ENCODE measurements at regions not wholly inside any gene's neighbourhood (a gene's known extent, or its start where the extent isn't known, plus 50 kb on each side); places are given as distances from the start of the nearest gene placed in this dataset.

DNA sequence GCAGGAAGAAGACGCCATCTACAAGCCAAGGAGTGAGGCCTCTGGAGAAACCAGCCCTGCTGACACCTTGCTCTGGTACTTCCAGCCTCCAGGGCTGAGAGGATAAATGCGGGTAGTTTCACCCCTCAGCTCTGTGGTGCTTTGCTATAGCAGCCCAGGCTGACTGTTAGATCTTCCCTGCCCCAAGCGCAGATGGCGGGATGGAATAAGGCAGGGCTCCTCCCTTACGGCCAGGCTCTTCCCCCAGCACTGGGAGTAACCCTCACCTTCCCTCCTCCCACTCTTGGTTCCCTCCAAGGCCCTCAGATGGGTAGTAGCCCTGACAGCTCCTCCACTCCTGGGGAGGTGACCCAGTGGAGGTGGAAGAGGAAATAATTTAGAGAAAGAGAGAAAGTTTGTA is 285.1 kb downstream of the GADD45G start:
- no peak for FAIRE-seq

DNA sequence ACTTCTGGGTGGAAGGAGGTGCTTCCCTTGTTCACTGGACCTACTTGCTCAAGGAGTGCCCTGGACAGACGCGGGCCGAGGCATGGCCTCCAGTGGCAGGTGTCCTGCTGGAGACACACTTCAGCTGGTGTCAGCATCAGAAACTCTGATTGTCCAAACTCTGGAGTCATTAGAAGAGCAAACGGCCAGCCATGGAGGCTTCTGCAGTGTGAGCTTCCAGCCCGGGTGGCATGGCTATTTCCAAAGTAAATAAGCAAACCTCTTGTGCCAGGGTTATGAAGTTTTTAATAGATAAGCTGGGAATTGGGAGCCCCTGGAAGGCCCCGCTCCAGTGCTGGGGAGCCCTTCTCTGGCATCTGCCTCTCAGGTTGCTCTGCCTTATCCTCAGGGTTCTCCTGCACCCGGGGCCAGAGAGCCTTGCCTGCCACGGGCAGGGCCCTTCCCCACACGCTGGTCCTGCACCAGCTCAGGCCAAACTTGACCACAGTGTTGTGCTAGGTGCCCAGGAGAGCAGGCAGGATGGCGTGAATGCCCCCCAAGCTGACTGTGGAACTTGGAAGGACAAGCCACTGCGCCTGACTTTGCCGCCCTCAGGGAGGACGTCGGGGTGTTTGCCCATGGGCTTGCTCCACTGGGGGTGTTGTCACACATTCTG is 285.6 kb downstream of the GADD45G start:
- FAIRE-seq, result no peak

DNA sequence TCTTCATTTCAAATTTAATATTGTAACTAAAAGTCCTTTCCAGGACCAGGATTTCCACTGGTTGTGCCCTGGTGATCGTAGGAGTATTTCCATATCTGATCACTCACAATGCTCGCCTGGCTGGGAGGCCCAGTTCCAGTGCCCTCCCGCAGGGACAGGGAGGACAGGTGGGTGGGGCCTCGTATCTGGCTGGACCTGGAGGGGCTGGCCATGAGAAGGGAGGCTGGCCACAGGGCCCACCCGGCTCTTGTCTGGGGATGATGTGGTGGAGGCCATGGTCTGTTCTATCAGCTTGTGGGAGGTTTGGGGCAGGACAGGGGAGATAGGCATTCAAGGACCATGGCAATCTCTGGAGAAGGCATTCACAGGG is 286.4 kb downstream of the GADD45G start:
- no peak for FAIRE-seq

DNA sequence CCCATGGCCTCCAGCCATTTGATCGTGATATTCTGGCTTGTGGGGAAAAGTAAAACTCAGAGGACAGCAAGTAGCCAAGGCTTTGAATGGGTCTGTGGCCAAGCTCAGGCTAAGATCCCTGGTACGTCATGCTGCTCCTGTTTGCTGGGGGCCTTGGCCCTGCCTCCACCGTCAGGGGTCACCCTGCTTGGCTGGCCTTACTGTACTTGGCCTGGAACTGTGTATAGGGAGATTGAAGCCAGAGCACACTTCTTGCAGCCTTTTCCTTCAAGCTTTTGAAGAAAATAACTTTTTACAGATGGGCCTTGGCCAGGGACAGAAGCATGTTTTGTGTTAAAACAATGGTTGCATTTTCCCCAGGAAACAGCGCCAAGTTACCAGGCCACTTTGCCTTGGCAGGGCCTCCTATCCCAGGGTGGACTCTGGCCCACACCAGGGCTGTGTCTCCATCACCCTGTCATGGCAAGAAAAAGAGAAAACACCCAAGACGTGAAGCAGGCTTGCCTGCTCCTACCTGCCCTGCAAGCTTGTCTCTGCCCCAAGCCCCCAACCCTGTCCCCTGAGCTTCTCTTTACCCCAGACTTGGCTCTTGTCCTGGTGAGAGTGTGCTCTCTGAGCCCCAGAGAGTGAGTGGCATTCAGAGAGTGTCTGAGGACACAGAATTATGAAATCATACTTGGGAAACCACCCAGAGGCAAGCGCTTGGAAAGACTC is 286.9 kb downstream of the GADD45G start:
- no peak for FAIRE-seq

DNA sequence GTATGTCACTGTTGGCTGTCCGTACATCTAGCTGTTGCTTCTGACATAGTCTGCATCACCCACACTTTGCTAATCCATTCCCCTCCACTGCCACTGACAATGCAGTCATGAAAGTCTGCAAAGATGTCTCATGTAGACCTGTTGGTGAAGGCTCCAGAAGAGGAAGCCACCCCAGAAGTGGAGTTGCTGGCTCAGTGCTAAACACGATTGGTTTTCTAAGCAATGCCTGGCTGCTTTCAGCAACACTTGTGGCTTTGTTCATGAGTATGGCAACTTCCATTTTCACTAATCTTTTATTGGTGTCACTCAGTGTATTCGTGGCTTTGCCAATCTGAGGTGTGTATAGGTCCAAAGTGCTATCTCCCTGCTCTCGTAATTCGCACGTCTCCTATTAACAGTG is 288.1 kb downstream of the GADD45G start:
- no peak for FAIRE-seq

DNA sequence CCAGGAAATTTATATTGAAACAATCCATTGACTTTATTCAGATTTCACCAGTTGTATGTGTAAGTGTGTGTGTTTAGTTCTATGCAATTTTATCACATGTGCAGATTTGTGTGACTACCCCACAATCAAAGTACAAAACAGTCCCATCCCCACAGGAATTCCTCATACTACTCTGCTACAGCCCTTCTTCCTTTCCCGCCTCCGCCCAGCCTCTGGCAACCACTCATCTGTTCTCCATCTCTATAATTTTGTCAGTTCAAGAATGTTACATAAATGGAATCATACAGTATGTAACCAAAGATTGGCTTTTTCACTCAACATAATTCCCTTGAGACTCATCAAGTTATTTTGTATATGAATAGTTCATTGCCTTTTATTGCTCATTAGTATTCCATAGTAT is 289.1 kb downstream of the GADD45G start:
- FAIRE-seq, result no peak

DNA sequence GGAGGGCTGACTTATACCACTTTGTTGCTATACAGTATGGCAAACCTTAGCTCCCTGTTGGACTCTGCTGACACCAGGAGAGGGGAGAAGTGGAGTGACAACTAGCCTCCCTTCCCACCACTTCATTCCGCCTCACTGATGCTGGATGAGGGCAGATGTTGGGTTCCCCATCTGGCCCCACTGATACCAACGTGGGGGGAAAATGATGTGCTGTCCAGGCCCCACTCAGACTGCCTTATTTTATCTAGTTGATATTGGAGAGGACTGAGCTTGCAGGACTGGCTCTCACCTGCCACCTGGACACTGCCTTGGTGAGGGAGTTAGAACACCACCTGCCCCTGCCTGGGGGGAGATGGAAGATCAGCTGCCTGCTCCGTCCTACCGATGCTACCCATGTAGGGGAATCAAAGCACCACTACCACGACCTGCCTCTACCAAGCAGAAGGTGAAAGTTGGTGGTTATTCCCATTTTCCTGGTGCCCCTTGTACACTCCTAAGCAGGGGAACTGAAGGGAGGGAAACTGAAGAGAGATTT is 292.1 kb downstream of the GADD45G start:
- no peak for FAIRE-seq

DNA sequence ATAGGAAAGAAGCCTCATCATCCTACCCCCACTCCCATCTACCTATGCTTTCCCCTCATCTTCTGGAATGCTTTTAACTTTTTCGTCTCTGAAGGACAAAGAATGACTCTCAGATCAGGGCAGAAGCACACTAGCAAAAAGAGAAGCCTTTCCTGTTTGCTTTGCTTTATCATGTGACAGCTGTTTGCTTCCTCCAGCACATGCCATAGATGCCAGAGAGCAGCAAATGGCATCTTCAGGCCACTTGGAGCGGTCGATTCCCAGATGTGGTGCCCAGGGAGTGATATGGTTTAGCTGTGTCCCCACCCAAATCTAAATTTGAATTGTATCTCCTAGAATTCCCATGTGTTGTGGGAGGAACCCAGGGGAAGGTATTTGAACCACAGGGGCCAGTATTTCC is 294.8 kb downstream of the GADD45G start:
- FAIRE-seq, result no peak

DNA sequence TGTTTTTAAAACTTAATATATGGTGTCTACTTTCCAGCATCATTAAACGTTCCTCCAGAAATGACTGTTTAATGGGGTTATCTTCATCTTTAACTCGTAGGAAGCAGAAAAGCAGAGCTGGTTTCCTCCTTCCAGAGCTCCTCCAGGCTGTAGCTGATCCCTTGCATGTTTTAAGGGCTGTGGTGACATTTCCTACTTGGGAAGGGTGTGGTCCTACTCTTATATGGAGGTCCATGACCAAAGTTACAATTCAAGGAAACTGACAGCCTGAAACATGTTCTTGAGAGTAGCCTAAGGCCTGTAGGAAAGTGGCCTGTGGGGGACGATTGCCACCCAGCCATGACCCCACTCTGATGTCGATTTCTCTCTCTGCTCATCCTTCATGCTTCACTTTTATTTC is 297.1 kb downstream of the GADD45G start:
- FAIRE-seq, result no peak

DNA sequence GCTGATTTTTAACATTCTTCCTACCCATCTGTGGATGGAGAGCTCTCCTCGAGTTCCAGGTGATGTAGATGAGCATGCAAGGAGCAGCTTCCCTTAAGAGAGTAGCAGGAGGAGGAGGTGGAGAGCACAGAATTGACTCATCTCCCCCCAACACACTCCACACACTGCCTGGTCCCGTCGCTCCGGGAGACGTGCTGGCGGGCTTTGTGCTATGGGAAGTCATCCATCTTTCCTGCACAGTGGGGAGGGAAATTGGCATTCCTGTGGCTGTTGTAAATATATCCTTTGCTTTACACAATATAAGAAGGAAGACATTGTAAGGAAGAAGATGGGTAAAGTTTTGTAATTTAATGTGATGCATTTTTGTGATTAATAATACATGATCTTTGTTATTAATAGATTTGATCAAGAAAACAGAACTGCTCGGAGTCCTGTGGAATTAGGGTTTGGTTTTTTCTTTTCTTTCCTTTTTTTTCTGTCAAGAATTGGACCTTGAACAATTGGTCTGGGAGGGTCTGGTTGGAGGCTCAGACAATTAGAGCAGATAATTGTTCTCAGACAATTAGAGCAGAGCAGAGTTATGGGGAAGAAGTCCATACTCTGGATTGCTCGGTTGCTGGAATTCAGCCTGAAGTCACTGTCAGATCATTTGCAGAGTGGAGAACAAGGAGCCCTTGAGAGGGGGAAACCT is 297.8 kb downstream of the GADD45G start:
- FAIRE-seq, result no peak

DNA sequence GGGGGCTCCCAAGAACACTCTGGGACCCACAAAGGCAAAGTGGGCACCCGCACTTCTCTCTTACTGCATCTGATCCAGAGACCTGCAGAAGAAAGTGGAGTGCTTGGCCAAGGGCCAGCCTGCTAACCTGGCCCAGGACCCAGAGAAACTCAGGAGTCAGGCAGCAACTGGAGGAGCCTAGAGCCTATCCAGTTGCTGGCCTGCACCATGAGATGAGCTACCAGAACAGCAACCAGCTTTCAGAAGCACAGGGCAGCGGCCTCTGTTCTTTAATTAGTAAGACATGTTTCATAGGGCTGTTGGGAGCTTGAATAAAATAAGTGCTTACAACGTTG is 298.3 kb downstream of the GADD45G start:
- no peak for FAIRE-seq

DNA sequence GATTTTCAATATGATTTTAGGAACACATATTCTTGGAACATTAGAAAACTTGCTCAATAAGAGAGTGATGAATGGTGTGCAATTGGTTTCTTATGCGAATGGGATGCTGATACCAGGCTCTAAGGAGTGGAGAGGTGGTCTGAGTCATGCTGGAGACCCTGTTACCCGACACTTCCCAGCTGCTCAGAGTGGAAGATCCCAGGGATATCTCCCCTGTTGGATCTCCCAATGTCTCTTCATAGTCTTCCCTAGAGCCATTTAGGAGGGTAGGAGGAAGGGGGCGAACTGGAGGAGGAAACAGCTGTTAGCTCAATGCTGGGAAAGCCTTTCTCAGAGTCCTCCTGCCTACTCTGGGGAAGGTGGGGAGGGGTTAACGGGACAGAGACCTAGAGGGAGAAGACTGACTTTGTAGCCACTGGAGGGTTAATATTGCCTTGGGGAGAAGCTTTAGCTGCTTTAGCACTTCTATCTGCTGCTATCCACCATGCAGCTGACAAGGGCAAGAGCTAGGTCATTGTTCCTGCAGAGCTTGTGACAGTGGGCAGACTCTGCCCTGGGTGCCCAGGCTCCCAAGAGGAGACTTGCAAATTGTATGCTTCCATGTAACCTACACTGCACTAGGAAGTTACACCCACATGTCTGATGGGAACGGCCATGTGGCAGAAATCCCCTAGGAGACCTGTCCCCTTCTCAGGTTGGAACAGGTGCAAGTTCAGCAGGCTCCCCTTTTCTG is 301.0 kb downstream of the GADD45G start:
- no peak for FAIRE-seq

DNA sequence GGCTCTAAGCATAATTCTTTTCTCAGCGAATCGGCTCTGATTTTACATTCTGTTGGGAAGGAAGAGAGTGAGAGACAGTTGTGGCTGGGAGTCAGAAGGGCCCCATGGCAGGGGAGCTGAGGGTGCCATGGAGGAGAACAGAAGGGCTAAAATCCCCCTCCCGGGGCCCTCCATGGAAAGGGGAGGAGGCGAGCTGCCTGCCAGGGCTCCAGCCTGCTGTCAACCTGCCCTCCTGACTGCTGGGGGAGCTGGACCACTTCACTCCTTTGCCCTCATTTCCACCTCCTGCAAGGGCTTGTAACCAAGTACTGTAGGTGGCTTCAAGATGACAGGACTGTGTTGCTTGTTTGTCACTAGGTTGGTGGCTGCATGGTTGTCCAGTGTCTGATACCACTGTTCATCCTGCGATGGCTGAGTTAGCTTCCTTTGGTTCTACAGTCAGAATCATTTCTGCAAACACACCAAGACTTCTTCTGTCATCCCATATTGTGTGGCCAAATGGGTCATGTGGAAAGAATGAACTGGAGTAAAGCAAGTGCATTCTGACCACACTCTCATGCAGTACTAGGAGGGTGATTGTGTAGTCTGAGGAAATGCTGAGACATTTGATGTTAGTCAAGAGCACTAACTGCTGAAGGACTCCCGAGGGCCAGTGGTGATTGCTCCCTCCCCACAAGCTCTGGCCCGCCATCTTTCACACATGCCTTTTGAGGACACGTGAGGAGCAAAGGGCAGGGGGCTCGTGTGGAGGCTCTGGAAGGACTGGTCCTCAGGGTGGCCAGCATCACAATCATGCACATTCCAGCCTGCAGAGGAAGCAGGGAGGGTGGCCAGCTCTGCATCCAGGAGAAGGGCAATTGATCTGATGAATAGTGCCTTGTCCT is 307.2 kb downstream of the GADD45G start:
- FAIRE-seq, result no peak

DNA sequence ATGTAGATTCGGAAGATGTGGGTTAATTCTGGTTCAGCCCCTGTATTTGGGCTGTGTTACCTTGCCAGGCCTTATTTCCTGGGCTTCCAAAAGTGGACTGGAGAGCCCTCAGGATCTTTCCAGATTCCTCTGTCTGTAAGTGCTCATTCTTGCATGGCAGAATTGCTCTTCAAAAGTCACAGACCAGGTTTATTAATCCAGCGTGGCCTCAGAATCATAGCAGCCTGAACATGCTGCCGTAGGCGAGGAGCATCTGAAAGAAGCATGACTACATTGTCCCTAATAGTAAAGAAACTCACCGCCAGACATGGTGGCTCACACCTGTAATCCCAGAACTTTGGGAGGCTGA is 307.8 kb downstream of the GADD45G start:
- FAIRE-seq, result no peak

DNA sequence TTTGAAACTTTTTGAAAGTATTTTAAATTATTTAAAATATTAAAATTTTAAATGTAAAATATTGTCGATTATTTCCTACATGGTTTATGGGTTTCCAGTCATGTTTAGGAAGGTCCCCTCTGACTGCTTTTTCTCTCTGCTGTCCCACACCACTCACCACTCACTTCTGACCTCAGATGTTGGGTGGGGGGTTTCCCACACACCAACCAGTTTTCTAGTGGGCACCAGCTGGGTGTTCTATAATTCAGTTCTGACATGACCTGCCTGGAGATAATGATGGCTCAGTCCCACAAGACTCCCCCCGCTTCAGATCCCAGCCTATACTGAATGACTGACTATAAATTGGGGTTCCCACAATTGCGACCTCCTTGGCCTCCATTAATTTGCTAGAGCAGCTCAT is 310.4 kb downstream of the GADD45G start:
- no peak for FAIRE-seq

DNA sequence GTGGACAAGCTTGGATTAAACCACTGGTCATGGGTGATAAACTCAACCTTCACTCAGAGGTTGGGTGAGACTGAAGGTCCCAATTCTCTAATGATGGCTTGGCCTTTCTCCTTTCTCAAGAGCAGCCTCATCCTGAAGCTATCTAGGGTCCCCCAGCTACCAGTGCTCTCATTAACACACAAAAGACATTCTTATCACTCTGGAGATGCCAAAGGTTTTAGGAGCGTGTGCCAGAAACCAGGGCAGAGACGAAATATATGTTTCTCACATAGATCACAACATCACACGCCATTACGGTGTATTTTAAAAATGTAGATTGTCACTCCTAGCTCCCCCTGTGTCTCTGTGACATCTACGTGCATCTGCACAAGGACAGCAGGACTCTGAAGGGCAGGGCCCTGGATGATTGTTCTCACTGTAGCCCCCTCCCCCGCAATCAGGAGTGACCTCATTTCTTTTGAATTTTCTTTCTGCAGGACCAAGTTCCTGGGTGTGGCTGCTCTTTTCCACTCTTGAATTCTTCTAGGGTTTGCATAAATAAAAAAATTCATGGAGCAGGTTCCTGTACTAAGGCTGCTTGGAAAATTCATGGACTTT is 311.3 kb downstream of the GADD45G start:
- no peak for FAIRE-seq

DNA sequence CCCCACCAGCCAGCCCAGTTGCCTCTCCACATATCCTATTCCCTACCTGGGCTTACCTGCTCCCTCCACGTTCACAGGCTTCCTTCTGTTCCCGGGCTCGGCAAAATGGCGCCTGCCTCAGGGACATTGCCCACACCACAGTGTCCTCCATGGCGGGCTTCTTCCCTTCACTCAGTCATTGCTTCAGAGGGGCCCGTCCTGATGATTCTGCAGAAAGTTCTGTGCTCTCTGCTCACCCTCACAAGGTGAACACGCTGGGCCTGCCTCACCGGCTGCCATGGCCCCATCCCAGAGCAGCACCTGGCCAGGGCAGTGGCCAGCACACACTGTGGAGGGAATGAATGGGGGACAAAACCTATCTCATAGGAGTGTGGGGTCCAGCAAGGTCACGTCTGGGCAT is 313.0 kb downstream of the GADD45G start:
- no peak for FAIRE-seq

DNA sequence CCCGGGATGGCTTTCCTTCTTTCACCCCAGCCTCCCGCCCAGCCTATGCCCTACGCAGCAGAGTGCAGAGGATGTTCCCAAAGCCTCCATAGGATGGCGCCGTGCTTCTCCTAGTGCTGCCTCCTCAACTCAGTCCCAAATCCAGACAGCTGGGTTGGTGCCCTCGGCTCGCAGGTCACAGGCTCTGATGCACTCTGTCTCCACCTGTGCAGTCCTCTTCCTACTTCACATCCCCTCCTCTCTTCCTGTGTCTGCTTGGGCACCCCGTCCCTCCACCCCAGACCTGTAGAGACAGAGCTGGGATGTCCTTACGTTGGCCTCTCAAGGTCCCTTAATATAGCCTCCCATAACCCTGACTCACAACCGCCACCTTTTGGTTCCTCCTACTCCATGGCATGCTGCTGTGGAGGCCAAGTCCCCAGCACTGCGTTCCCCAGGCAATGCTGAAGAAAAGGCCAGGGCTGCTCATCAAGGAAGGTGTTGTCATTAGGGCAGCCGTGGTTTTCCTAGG is 314.4 kb downstream of the GADD45G start:
- FAIRE-seq, result no peak

DNA sequence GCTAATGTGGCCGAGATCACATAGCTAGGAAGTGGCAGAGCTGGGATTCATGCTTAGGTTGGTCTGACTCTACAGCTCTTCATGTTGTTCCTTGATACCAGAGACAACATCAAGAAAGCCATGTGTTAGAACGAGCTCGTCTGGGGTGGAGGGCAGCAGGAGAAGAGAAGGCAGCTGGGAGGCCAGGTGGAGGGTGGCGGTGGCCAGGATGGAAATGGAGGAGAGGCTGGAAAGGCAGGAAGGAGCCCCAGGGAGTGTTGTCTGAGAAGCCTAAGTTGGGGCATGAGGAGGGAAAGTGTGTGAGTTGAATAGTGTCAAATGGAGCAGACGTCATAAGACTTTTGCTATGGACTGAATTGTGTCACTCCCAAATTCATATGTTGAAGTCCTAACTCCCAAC is 315.3 kb downstream of the GADD45G start:
- no peak for FAIRE-seq

DNA sequence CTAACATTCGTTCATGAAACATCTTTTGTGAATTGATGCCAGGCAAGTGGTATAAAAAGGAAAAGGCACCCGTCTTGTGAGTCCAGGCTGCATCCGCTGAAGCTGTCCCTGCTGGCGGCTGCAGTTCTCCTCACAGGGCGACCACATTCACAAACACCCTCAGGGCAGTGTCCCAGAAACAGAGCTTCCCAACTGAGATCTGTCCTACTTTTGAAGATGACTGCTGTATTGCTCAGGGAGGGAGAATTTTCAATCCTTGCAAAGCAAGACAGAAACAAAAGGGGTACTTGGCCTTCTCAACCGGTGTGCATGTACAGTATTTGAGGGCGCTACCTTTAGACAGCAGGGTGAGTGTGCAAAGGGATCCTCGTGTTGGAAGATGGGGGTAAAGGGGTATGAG is 316.1 kb downstream of the GADD45G start:
- FAIRE-seq, result no peak

DNA sequence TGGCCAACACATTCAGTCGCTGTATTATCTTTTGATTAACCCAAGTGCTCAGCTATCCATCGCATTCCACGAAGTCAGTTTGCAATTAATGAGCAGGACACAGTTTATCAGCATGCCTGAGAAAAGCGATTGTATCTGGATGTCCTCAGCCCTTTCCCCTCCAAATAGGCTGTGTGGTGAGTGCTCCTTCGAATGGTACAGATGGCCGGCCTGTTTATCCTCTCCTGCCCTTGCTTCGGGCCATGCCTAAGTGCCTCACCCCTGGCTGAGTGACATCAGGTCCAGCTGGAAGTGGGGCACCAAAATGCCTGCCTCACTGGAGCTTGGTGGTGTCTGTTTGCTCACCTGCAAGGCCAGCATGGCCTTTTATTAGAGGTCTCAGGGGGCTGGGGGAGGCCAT is 317.3 kb downstream of the GADD45G start:
- FAIRE-seq, result no peak

DNA sequence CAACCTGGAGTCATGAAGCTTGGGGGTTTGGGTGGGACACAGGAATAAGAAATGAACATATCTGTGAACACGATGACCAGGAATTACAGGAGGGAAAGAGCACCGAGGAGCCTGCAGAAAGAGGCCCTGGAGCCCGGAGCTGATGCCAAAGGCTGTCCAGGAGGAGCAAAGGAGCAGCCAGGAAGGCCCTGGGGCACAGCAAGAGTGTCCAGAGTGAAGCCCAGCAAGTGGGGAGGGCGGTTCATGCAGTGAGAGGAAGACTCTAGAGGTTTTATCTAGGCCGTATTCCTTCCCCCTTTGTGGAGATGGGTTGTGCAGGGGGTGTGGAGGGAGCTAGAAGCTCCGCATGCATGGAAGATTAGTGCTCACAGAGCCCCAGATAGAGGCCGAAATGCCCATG is 318.4 kb downstream of the GADD45G start:
- FAIRE-seq, result no peak
